Ovary (tissue), 3 donors: ENCODE measurements at regions not wholly inside any gene's neighbourhood (a gene's known extent, or its start where the extent isn't known, plus 50 kb on each side); places are given as distances from the start of the nearest gene placed in this dataset.

ENCODE experiments used
- EP300 ChIP-seq: sonication (generic); formaldehyde crosslinking; IDR thresholded peaks from one replicate; pipeline ENCODE4 v1.6.1; 2017; ENCODE audit warnings: antibody characterized with exemption
- TF ChIP-seq, protein P1 (sequence below), 3 donors: fragments of 450-650 bp in 2 of 3; fragments of 200-600 bp in 1 of 3; IDR thresholded peaks; one replicate each; pipeline versions ENCODE4 v1.5.1 to v1.8.0; 2016 to 2022; ENCODE audit warnings: antibody characterized with exemption in 3 of 3, mild to moderate bottlenecking in 1 of 3
- donor health status: DM: no; HTN: no; CAD: no.

DNA sequence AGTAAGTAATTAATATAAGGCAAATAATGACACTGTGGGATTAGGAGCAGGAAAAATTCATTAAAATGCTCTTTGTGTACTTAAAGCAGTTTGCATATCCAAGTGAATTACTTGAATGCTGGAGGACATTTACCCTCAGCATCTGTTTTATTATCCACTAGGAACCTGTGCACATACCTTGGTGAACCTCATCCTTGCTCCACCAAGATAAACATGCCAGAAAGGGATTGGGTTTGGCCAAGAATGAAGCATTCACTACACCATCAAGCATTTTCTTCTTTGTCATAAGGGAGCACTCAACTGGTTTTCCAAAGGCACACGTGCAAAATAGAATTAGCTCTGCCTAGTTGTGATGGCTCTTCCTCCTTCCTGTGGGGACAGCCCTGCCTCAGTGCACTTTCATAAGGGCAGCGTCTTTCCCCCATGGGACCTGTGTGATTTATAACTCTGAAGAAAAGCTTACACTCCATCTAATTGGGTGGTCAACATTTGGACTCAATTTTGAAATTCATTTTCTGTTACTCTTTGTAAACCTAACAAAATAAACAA is 291.7 kb downstream of the USP46 start:
- TF ChIP-seq, protein P1, sequence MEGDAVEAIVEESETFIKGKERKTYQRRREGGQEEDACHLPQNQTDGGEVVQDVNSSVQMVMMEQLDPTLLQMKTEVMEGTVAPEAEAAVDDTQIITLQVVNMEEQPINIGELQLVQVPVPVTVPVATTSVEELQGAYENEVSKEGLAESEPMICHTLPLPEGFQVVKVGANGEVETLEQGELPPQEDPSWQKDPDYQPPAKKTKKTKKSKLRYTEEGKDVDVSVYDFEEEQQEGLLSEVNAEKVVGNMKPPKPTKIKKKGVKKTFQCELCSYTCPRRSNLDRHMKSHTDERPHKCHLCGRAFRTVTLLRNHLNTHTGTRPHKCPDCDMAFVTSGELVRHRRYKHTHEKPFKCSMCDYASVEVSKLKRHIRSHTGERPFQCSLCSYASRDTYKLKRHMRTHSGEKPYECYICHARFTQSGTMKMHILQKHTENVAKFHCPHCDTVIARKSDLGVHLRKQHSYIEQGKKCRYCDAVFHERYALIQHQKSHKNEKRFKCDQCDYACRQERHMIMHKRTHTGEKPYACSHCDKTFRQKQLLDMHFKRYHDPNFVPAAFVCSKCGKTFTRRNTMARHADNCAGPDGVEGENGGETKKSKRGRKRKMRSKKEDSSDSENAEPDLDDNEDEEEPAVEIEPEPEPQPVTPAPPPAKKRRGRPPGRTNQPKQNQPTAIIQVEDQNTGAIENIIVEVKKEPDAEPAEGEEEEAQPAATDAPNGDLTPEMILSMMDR (IDR thresholded peaks at IDR 0.05): no peak
- no peak for TF ChIP-seq EP300
